Ovary (tissue), 7 donors: ENCODE measurements at regions not wholly inside any gene's neighbourhood (a gene's known extent, or its start where the extent isn't known, plus 50 kb on each side); places are given as distances from the start of the nearest gene placed in this dataset.

Source experiments
- DNase-seq, 5 donors: peaks; one replicate each; pipeline ENCODE4 v3.0.0-alpha.2; 2019 to 2020
- H3K27ac ChIP-seq, 2 donors: fragments of 200-600 bp; one replicate each; pipeline versions ENCODE4 v1.5.1 to v1.8.0; 2019 to 2022
- H3K27me3 ChIP-seq: fragments of 200-600 bp; one replicate; pipeline ENCODE4 v1.8.0; 2022
- H3K36me3 ChIP-seq: fragments of 200-600 bp; sonication (generic); one replicate; pipeline ENCODE4 v1.5.1; 2019
- H3K4me1 ChIP-seq: one replicate; pipeline ENCODE4 v1.8.1; 2013; ENCODE audit warnings: mild to moderate bottlenecking, moderate library complexity; ENCODE audit not compliant: insufficient read depth
- H3K4me3 ChIP-seq: fragments of 200-600 bp; sonication (generic); one replicate; pipeline ENCODE4 v1.5.1; 2017
- H3K9me3 ChIP-seq, 2 donors: fragments of 200-600 bp in 1 of 2; sonication (generic) in 1 of 2; one replicate each; pipeline versions ENCODE4 v1.5.1 to v1.8.1; 2013 to 2019; ENCODE audit warnings: mild to moderate bottlenecking in 1 of 2, moderate library complexity in 1 of 2
- EP300 ChIP-seq: sonication (generic); formaldehyde crosslinking; IDR thresholded peaks from one replicate; pipeline ENCODE4 v1.6.1; 2017; ENCODE audit warnings: antibody characterized with exemption
- POLR2A ChIP-seq: fragments of 450-650 bp; IDR thresholded peaks from one replicate; pipeline ENCODE4 v1.6.1; 2017; ENCODE audit warnings: antibody characterized with exemption, mild to moderate bottlenecking, moderate library complexity
- WGBS, 3 donors: extraction: QIAGEN DNeasy Blood & Tissue Kit in 1 of 3; methylation state at CpG; one replicate each; pipeline versions ENCODE4 v1.1.5 to v1.1.7; 2013 to 2017; 5-methylcytosine and 5-hydroxymethylcytosine counted together
- intact Hi-C, 4 donors: fragments of 100-400 bp; cut with DNase I; formaldehyde crosslinking; loops; one replicate each; pipeline versions ENCODE4 v1.11.0 to v1.15.1; 2022 to 2023
- TF ChIP-seq, protein P1 (sequence below), 3 donors: fragments of 450-650 bp in 2 of 3; fragments of 200-600 bp in 1 of 3; IDR thresholded peaks; one replicate each; pipeline versions ENCODE4 v1.5.1 to v1.8.0; 2016 to 2022; ENCODE audit warnings: antibody characterized with exemption in 3 of 3, mild to moderate bottlenecking in 1 of 3
- donor health status: DM: no; HTN: no; CAD: no; lungs with moderate emphysema.
- donor health status: DM: no; HTN: no; CAD: no.
- donor health status: Bipolar disorder and iron deficiency.
- donor health status: DM: no; HTN: no; CAD: no.
- donor health status: DM: yes; HTN: yes; CAD: no.

DNA sequence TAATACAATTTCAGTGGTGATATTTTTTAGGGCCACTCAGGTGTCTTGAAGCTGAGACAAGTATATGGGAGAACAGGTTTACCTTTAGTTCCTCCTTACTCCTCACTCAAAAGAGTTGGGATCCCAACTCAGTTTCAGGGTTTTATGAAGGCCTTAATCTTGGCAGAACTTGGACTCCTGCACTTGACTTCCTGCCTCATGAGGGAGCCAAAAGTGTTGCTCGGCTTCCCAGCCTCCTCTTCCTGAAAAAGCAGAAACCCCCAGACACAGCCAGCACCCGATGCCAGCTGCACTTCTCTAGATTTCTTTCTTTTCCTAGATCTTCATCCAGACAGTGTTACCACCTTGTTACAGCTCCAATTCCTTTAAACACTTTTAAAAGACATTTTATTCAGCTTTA, 70.8 kb upstream of the TMPRSS2 start:
- Histone ChIP-seq H3K27me3 (no peaks in the 10 kb centered on the region), H3K36me3 (no peaks in the 10 kb centered on the region), H3K9me3 (no peaks in the 10 kb centered on the region), H3K4me1 (peaks cover 1% of the 10 kb centered on the region), H3K4me3 (no peak overlapping the region), H3K27ac (no peak overlapping the region)
- DNase-seq, result no peak
- no peak for TF ChIP-seq POLR2A
- no peak for TF ChIP-seq EP300
- TF ChIP-seq, protein P1, sequence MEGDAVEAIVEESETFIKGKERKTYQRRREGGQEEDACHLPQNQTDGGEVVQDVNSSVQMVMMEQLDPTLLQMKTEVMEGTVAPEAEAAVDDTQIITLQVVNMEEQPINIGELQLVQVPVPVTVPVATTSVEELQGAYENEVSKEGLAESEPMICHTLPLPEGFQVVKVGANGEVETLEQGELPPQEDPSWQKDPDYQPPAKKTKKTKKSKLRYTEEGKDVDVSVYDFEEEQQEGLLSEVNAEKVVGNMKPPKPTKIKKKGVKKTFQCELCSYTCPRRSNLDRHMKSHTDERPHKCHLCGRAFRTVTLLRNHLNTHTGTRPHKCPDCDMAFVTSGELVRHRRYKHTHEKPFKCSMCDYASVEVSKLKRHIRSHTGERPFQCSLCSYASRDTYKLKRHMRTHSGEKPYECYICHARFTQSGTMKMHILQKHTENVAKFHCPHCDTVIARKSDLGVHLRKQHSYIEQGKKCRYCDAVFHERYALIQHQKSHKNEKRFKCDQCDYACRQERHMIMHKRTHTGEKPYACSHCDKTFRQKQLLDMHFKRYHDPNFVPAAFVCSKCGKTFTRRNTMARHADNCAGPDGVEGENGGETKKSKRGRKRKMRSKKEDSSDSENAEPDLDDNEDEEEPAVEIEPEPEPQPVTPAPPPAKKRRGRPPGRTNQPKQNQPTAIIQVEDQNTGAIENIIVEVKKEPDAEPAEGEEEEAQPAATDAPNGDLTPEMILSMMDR (IDR thresholded peaks at IDR 0.05), result no peak
- intact Hi-C loops, result no loop called here
- WGBS, 3 donors, result 78 to 85% (median 82%) methylated on average over 2 of the region's 2 CpGs

DNA sequence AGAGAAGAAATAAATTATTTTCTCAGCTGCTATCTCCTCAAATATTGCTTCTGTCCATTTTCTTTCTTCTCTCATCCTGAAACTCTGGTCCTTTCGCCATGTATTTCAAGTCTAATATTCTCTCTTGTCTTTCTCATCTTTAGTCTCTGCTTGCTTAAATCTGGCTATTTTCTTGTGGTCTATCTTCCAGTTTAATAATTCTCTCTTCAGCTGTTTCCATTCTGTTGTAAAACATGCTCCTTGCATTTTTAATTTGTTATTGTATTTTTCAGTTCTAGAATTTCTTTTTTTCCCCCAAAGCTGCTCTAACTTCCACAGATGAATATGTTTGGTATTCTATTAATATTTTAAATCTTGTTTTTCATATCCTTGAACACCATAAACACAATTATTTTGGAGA, 70.1 kb upstream of the TMPRSS2 start:
- Histone ChIP-seq H3K27ac (no peak overlapping the region), H3K36me3 (no peaks in the 10 kb centered on the region), H3K4me3 (no peak overlapping the region), H3K9me3 (no peaks in the 10 kb centered on the region), H3K27me3 (no peaks in the 10 kb centered on the region), H3K4me1 (no peaks in the 10 kb centered on the region)
- 74 to 80% (median 77%) methylated on average over 1 of the region's 1 CpG for WGBS, 3 donors
- no peak for DNase-seq
- intact Hi-C loops, result no loop called here
- TF ChIP-seq EP300 (no peak), POLR2A (no peak)
- TF ChIP-seq, protein P1 (IDR thresholded peaks at IDR 0.05), result no peak

DNA sequence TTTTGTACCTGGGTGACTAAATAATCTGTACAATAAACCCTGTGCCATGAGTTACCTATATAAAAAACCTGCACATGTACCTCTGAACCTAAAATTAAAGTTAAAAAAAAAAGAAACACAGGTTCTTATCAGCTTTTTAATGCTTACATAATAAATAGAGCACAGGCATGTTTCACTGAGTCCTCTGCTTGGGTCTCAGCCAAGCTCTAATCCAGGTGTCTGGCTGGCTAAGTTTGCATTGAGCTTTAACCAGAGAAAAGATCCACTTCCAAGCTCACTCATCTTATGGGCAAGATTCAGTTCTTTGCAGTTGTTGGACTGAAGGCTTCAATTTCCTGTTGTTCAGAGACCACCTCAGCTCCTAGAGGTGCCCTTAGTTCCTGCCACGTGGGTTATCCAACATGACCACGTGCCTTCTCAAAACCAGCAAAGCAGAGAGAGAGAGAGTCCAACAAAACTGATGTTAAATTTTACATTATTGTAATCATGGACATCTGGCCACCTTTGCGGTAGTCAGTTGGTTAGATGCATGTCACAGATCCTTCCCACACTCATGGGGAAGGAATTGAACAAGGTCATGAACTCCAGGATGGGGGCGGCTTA, 68.2 kb upstream of the TMPRSS2 start:
- intact Hi-C loops, result no loop called here
- H3K4me3 ChIP-seq, result no peak overlapping the region
- DNase-seq, result no peak
- H3K9me3 ChIP-seq, result peaks cover 0 to 6% of the 10 kb centered on the region in 2 donors
- 77 to 90% (median 86%) methylated on average over 4 of the region's 4 CpGs for WGBS, 3 donors
- TF ChIP-seq EP300 (no peak), POLR2A (no peak)
- TF ChIP-seq, protein P1 (IDR thresholded peaks at IDR 0.05), result no peak
- H3K27ac ChIP-seq, result no peak overlapping the region
- H3K36me3 ChIP-seq, result no peaks in the 10 kb centered on the region
- no peaks in the 10 kb centered on the region for H3K27me3 ChIP-seq
- no peaks in the 10 kb centered on the region for H3K4me1 ChIP-seq

DNA sequence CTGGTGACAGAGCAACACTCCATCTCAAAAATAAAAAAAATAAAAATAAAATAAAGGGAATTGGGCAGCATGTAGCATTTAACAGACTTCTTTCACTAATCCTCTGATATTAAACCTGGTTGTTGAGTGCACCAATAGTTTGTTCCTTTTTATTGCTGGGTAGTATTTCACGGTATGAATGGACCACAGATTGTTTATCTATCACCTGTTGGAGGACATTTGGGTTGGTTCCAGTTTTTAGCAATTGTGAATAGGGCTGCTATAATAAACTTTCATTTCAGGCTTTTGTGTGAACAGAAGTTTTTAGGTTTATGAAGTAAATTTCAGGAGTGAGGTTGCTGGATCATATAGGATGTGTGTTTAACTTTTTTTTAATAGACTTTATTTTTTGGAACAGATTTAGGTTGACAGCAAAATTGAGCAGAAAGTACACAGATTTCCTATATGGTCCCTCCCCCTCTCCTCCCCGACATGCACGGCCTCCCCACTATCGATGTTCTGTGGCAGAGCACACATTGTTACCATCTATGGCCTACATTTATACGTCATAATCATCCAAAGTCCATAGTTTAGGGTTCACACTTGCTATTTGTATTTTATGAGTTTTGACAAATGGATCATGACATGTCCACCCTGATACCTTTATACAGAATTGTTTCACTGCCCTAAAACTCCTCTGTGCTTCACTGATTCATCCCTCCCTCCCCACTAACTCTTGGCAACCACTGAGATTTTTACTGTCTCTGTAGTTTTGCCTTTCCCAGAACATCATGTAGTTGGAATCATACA, 66.1 kb upstream of the TMPRSS2 start:
- no peak overlapping the region for H3K27ac ChIP-seq
- TF ChIP-seq, protein P1 (IDR thresholded peaks at IDR 0.05), result no peak
- no peak for TF ChIP-seq POLR2A
- TF ChIP-seq EP300, result no peak
- H3K4me1 ChIP-seq, result no peaks in the 10 kb centered on the region
- no peaks in the 10 kb centered on the region for H3K36me3 ChIP-seq
- H3K27me3 ChIP-seq, result no peaks in the 10 kb centered on the region
- intact Hi-C loops, result no loop called here
- no peak for DNase-seq
- no peak overlapping the region for H3K4me3 ChIP-seq
- WGBS, 3 donors, result 83 to 88% (median 85%) methylated on average over 5 of the region's 5 CpGs
- peaks cover 0 to 6% of the 10 kb centered on the region in 2 donors for H3K9me3 ChIP-seq
